ENCODE measurements at regions not wholly inside any gene's neighbourhood (a gene's known extent, or its start where the extent isn't known, plus 50 kb on each side); places are given as distances from the start of the nearest gene placed in this dataset.
"Not testable (repeated sequence)": the region's sequence is repeated elsewhere in the genome, so short reads cannot be mapped to it uniquely, and the experiment has no call there.

DNA sequence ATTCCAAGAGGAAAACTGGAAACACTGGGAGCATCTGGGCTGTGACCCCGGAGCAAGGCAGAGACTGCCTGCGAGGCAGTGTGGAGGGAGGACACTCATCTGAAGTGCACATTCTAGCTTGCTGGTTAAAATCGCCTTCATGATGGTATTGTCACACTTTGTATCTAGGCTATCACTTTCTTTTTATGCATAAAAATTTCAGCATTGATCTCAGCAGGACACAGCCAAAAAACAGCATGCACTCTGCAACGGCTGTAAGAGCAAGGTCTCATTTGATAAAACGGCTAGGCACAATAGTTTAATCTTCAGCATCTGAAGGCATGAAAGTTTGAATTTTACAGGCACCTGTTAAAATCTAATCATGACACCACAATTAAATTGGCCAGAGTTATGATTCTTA, 110.8 kb upstream of the IRX1 start:
- no peak for FAIRE-seq
- no peak for TF ChIP-seq CTCF (IDR thresholded peaks at IDR 0.05; ENCODE audit: insufficient read depth, missing control alignments)
- no peak for DNase-seq (ENCODE audit: insufficient read length, low spot score)

DNA sequence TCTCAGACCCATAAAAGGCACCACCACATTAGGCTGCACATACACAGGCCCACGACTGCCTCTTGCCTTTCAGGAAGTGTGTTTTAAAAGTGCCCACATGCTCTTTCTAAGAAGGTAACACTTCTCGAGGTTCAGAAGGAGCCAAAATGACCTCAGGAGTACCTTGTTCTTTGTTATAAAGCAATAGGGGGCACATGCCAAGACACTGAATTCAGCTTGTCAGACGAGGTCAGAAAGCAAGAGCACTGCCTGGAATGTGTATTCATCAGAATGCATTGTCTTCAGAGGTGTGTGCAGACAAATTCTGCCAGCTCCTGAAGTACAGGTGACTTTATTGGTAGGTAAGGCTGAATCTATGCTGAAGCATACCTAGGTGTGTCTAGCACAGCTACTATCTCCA, 114.5 kb upstream of the IRX1 start:
- DNase-seq (ENCODE audit: insufficient read length, low spot score) (no peak), FAIRE-seq (no peak)
- TF ChIP-seq CTCF (IDR thresholded peaks at IDR 0.05; ENCODE audit: insufficient read depth, missing control alignments), result no peak

GRCh38 chr5:3475674-3476073, 120.0 kb upstream of the IRX1 start:
- no peak for DNase-seq (ENCODE audit: insufficient read length, low spot score)
- no peak for TF ChIP-seq CTCF (IDR thresholded peaks at IDR 0.05; ENCODE audit: insufficient read depth, missing control alignments)
- no peak for FAIRE-seq

DNA sequence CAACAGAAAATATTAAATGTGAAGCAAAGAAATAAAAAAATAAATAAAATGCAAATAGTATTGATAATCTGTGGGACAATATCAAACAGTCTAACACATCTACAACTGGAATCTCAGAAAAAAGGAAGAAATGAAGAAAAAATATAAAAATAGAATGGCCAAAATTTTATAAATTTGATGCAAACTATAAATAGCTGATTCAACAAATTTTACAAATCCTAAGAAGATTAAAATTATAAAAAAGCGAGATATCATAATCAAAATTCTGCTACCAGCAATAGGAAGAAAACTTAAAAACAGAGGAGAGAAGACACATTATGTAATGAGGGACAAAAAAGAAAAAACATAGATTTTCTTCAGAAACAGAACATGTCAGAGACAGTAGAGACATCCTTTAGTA, 129.2 kb upstream of the IRX1 start:
- FAIRE-seq (no peak), DNase-seq (ENCODE audit: insufficient read length, low spot score) (no peak)
- TF ChIP-seq CTCF (IDR thresholded peaks at IDR 0.05; ENCODE audit: insufficient read depth, missing control alignments), result no peak

- FAIRE-seq (no peak), DNase-seq (ENCODE audit: insufficient read length, low spot score) (no peak)
- TF ChIP-seq CTCF (IDR thresholded peaks at IDR 0.05; ENCODE audit: insufficient read depth, missing control alignments), result no peak
These were observed 135.2 kb upstream of the IRX1 start for GRCh38 chr5:3460416-3460815.

DNA sequence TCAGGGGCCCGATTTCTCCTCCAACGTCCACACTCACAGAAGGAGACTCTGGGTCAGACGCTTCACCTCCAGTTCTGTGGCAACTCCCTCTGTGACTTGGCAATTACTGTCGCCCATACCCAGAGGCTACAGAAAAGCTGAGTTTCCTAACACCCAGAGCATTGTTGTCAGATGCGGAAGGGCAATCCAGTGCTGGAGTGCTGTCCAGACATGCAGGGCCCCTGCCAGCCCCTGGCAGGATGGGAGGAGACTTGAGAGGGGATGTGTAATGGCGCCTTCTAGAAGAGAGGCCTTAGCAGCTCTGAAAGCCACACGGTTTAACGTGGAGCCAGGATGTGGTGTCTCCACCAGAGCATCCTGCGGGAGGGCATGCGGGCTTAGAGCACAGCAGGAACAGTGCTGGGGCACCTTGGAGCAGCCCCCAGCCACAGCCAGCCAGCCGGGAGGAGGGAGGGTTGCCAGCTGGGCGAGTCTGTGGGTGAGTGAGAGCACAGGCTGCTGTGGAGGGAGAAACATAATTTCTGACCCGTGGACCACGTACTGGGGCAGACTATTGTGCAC, 139.4 kb upstream of the IRX1 start:
- DNase-seq (ENCODE audit: insufficient read length, low spot score) (no peak), FAIRE-seq (no peak)

DNA sequence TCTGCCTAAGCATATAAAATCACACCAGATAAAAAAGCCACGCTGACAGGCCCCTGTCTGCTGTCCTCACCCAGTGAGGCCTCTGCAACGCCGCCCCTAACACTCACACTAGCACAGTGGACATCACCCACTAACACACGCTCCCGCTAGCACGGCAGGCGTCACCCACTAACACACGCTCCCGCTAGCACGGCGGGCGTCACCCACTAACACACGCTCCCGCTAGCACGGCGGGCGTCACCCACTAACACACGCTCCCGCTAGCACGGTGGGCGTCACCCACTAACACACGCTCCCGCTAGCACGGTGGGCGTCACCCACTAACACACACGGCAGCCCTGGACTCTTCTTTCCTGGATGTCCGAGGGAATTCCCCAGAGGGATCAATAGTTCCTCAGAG, 141.6 kb upstream of the IRX1 start:
- not testable (repeated sequence) for DNase-seq (ENCODE audit: insufficient read length, low spot score); FAIRE-seq

More for the DNA sequence above, 139.4 kb upstream of the IRX1 start:
- no peak for TF ChIP-seq CTCF (IDR thresholded peaks at IDR 0.05; ENCODE audit: insufficient read depth, missing control alignments)

GRCh38 chr5:3452622-3453021, 143.0 kb upstream of the IRX1 start:
- FAIRE-seq (no peak), DNase-seq (ENCODE audit: insufficient read length, low spot score) (no peak)
- TF ChIP-seq CTCF (IDR thresholded peaks at IDR 0.05; ENCODE audit: insufficient read depth, missing control alignments), result no peak
